Testis (tissue), 2 donors: ENCODE measurements at regions not wholly inside any gene's neighbourhood (a gene's known extent, or its start where the extent isn't known, plus 50 kb on each side); places are given as distances from the start of the nearest gene placed in this dataset.
"Not testable (repeated sequence)": the region's sequence is repeated elsewhere in the genome, so short reads cannot be mapped to it uniquely, and the experiment has no call there.

Source experiments
- CTCF ChIP-seq, 3 experiments: fragments of 450-650 bp in 2 of 3; fragments of 200-600 bp in 1 of 3; sonication (generic) in 1 of 3; IDR thresholded peaks; one replicate each; pipeline ENCODE4 v1.5.1; 2016 to 2019; ENCODE audit warnings: antibody characterized with exemption in 3 of 3, mild to moderate bottlenecking in 2 of 3, moderate library complexity in 1 of 3
- POLR2A ChIP-seq: fragments of 450-650 bp; IDR thresholded peaks from one replicate; pipeline ENCODE4 v1.6.1; 2017; ENCODE audit warnings: antibody characterized with exemption, mild to moderate bottlenecking, moderate library complexity

GRCh38 chr9:129423755-129424154 lies 197.1 kb downstream of the C9orf50 start:
- TF ChIP-seq POLR2A; CTCF (IDR thresholded peaks at IDR 0.05): not testable (repeated sequence)
